HG03139 (cell line): ENCODE measurements at regions not wholly inside any gene's neighbourhood (a gene's known extent, or its start where the extent isn't known, plus 50 kb on each side); places are given as distances from the start of the nearest gene placed in this dataset.
"Not testable (repeated sequence)": the region's sequence is repeated elsewhere in the genome, so short reads cannot be mapped to it uniquely, and the experiment has no call there.

ENCODE experiments used
- ATAC-seq: cut with Tn5 transposase; IDR thresholded peaks from one replicate; pipeline ENCODE4 v1.9.1; 2021; ENCODE audit not compliant: unreplicated experiment

GRCh38 chr16:61195006-61195405 is 841.2 kb downstream of the CDH8 start:
- no peak for ATAC-seq

GRCh38 chr16:61194573-61194972 is 841.7 kb downstream of the CDH8 start:
- ATAC-seq, result no peak

- ATAC-seq, result no peak
Observed at GRCh38 chr16:61182391-61182790, 853.8 kb downstream of the CDH8 start.

GRCh38 chr16:61181982-61182381 is 854.3 kb downstream of the CDH8 start:
- no peak for ATAC-seq

GRCh38 chr16:61179561-61179960 is 856.7 kb downstream of the CDH8 start:
- ATAC-seq, result no peak

- ATAC-seq, result no peak
Observed at GRCh38 chr16:61165797-61166196, 870.4 kb downstream of the CDH8 start.

GRCh38 chr16:61150351-61150750 is 885.9 kb downstream of the CDH8 start:
- ATAC-seq, result no peak

- ATAC-seq, result no peak
Observed at GRCh38 chr16:61149709-61150108, 886.5 kb downstream of the CDH8 start.

GRCh38 chr16:61148930-61149329 is 887.3 kb downstream of the CDH8 start:
- no peak for ATAC-seq

GRCh38 chr16:61146429-61146828 is 889.8 kb downstream of the CDH8 start:
- ATAC-seq, result no peak

- no peak for ATAC-seq
Observed at GRCh38 chr16:61131447-61131846, 904.8 kb downstream of the CDH8 start.

GRCh38 chr16:61128545-61129323 is 907.5 kb downstream of the CDH8 start:
- no peak for ATAC-seq

- no peak for ATAC-seq
Observed at GRCh38 chr16:61105544-61105943, 930.7 kb downstream of the CDH8 start.

GRCh38 chr16:61098505-61098904 is 937.7 kb downstream of the CDH8 start:
- no peak for ATAC-seq

GRCh38 chr16:61091300-61091699 is 944.9 kb downstream of the CDH8 start:
- ATAC-seq, result not testable (repeated sequence)

- no peak for ATAC-seq
Observed at GRCh38 chr16:61083711-61084110, 952.5 kb downstream of the CDH8 start.

- no peak for ATAC-seq
Observed at GRCh38 chr16:61074324-61074723, 961.9 kb downstream of the CDH8 start.

- ATAC-seq, result no peak
Observed at GRCh38 chr16:61057635-61058034, 978.6 kb downstream of the CDH8 start.

- ATAC-seq, result no peak
Observed at GRCh38 chr16:61050547-61050946, 985.7 kb downstream of the CDH8 start.

- no peak for ATAC-seq
Observed at GRCh38 chr16:61045931-61046330, 990.3 kb downstream of the CDH8 start.

GRCh38 chr16:61042737-61043136 is 993.5 kb downstream of the CDH8 start:
- ATAC-seq, result no peak

- no peak for ATAC-seq
Observed at GRCh38 chr16:61030616-61031015, 1005.6 kb downstream of the CDH8 start.
